ENCODE measurements at regions not wholly inside any gene's neighbourhood (a gene's known extent, or its start where the extent isn't known, plus 50 kb on each side); places are given as distances from the start of the nearest gene placed in this dataset.

GRCh38 chr14:65976761-65977404, 509.3 kb upstream of the CCDC196 start:
- Mint-ChIP-seq H3K27me3 (ENCODE audit: insufficient read depth, low read depth, poor library complexity) (peaks cover 2% of the 10 kb centered on the region), H3K9me3 (peaks cover 29% of the 10 kb centered on the region), H3K4me3 (no peak overlapping the region), H3K4me1 (peaks cover 8% of the 10 kb centered on the region), H3K36me3 (ENCODE audit: low read depth) (peaks cover 20% of the 10 kb centered on the region), H3K27ac (no peak overlapping the region)
- Histone ChIP-seq H3K9me2 (ENCODE audit: insufficient read depth) (0 out of 2 replicates have a peak, but pooled peaks cover 4% of the 10 kb centered on the region), H3K27ac (ENCODE audit: low read depth) (no peak overlapping the region), H3K36me3 (ENCODE audit: insufficient read depth) (no peaks in the 10 kb centered on the region), H3K27me3 (ENCODE audit: insufficient read depth) (no peaks in the 10 kb centered on the region), H3K4me1 (ENCODE audit: insufficient read depth) (no peaks in the 10 kb centered on the region), H4K20me1 (replicated peaks; ENCODE audit: insufficient read depth) (no peaks in the 10 kb centered on the region), H3K4me3 (no peak overlapping the region), H3K4me2 (no peak overlapping the region), H3K79me2 (replicated peaks; ENCODE audit: insufficient read depth) (no peaks in the 10 kb centered on the region), H3F3A (replicated peaks; ENCODE audit: low read depth) (no peaks in the 10 kb centered on the region), H2AFZ (no peak overlapping the region)
- ATAC-seq (no peak), DNase-seq (ENCODE audit: low spot score) (no peak)
- TF ChIP-seq STAT1 (IDR thresholded peaks at IDR 0.05; ENCODE audit: unreplicated experiment): no peak
- no peak for TF ChIP-seq NANOG (IDR thresholded peaks at IDR 0.05; ENCODE audit: borderline replicate concordance)
- TF ChIP-seq POLR2AphosphoS5 (IDR thresholded peaks at IDR 0.05; ENCODE audit: low read depth): no peak
- TF ChIP-seq ZNF331 (CRISPR knock-in tag; IDR thresholded peaks at IDR 0.05; ENCODE audit: low read depth): no peak
- TF ChIP-seq CTCF (conservative IDR thresholded peaks at IDR 0.05; ENCODE audit: low read depth in 2 of 2): no peak
- no peak for TF ChIP-seq EZH2 (IDR thresholded peaks at IDR 0.05; ENCODE audit: low read depth, unreplicated experiment)
- TF ChIP-seq ETS1 (IDR thresholded peaks at IDR 0.05): no peak
- TF ChIP-seq JUNB (IDR thresholded peaks at IDR 0.05; ENCODE audit: unreplicated experiment): no peak
- TF ChIP-seq CREB1 (CRISPR knock-in tag; IDR thresholded peaks at IDR 0.05; ENCODE audit: low read depth): no peak
- TF ChIP-seq ZNF114 (CRISPR knock-in tag; IDR thresholded peaks at IDR 0.05): no peak
- no peak for TF ChIP-seq EZH2phosphoT487 (IDR thresholded peaks at IDR 0.05; ENCODE audit: unreplicated experiment)
- no peak for TF ChIP-seq REST (IDR thresholded peaks at IDR 0.05; ENCODE audit: unreplicated experiment)
- TF ChIP-seq ZNF462 (CRISPR knock-in tag; IDR thresholded peaks at IDR 0.05): no peak
